Endodermal cell (in vitro differentiated cells): ENCODE measurements at regions not wholly inside any gene's neighbourhood (a gene's known extent, or its start where the extent isn't known, plus 50 kb on each side); places are given as distances from the start of the nearest gene placed in this dataset.

ENCODE experiments used
- DNase-seq: peaks from one replicate; pipeline ENCODE4 v3.0.0-alpha.2; 2017
- H3K27ac ChIP-seq: 2 replicates; pipeline ENCODE4 v1.5.1; 2013; ENCODE audit warnings: mild to moderate bottlenecking, low read depth, low read length, moderate library complexity
- H3K27me3 ChIP-seq: 2 replicates; pipeline ENCODE4 v1.6.1; 2013; ENCODE audit warnings: mild to moderate bottlenecking, low read length, moderate library complexity; ENCODE audit not compliant: insufficient read depth, control insufficient read depth, poor library complexity, severe bottlenecking
- H3K36me3 ChIP-seq: 2 replicates; pipeline ENCODE4 v1.7.0; 2013; ENCODE audit warnings: mild to moderate bottlenecking, low read length, moderate library complexity; ENCODE audit not compliant: control insufficient read depth, insufficient read depth
- H3K4me1 ChIP-seq: one replicate; pipeline ENCODE4 v1.7.0; 2013; ENCODE audit warnings: low read length; ENCODE audit not compliant: control insufficient read depth, insufficient read depth
- H3K4me3 ChIP-seq: 2 replicates; pipeline ENCODE4 v1.5.1; 2013; ENCODE audit warnings: mild to moderate bottlenecking, low read length, moderate library complexity
- H3K9ac ChIP-seq: 2 replicates; pipeline ENCODE4 v1.6.1; 2013; ENCODE audit warnings: mild to moderate bottlenecking, low read length, moderate library complexity; ENCODE audit not compliant: poor library complexity, severe bottlenecking; ENCODE audit errors: extremely low read depth
- H3K9me3 ChIP-seq: 2 replicates; pipeline ENCODE4 v1.6.1; 2013; ENCODE audit warnings: mild to moderate bottlenecking, low read length, moderate library complexity; ENCODE audit not compliant: control insufficient read depth
- H3K27ac Mint-ChIP-seq: 2 replicates; pipeline ENCODE4 v1.8.0; 2020; ENCODE audit warnings: mixed read lengths
- H3K27me3 Mint-ChIP-seq: 2 replicates; pipeline ENCODE4 v1.8.0; 2021; ENCODE audit warnings: mild to moderate bottlenecking, mixed read lengths; ENCODE audit not compliant: insufficient read depth
- H3K36me3 Mint-ChIP-seq: 2 replicates; pipeline ENCODE4 v1.8.0; 2020; ENCODE audit warnings: low read depth, mixed read lengths
- H3K4me1 Mint-ChIP-seq: 2 replicates; pipeline ENCODE4 v1.8.0; 2020; ENCODE audit warnings: mixed read lengths
- H3K4me3 Mint-ChIP-seq: 2 replicates; pipeline ENCODE4 v1.8.0; 2020; ENCODE audit warnings: mild to moderate bottlenecking, moderate library complexity, mixed read lengths
- H3K9me3 Mint-ChIP-seq: 2 replicates; pipeline ENCODE4 v1.8.0; 2020; ENCODE audit warnings: mild to moderate bottlenecking, mixed read lengths
- CTCF ChIP-seq: fragments of 200-600 bp; sonication (generic); conservative IDR thresholded peaks from 2 replicates; pipeline ENCODE4 v1.5.0; 2021; ENCODE audit warnings: antibody characterized with exemption, mild to moderate bottlenecking
- WGBS, 2 experiments: methylation state at CpG; one replicate each; pipeline versions ENCODE4 v1.1.5 to v1.1.7; 2013; ENCODE audit warnings: missing lambda C conversion rate in 2 of 2, mixed read lengths in 1 of 2; ENCODE audit not compliant: insufficient coverage in 1 of 2, insufficient read length in 1 of 2; 5-methylcytosine and 5-hydroxymethylcytosine counted together

GRCh38 chr10:3987143-3987974 is 202.3 kb upstream of the KLF6 start:
- no peak overlapping the region for H3K27ac Mint-ChIP-seq
- no peak for DNase-seq
- H3K4me1 Mint-ChIP-seq: no peaks in the 10 kb centered on the region
- H3K36me3 ChIP-seq: no peaks in the 10 kb centered on the region
- no peak overlapping the region for H3K9ac ChIP-seq
- peaks cover 16% of the 10 kb centered on the region for H3K9me3 ChIP-seq
- H3K4me3 Mint-ChIP-seq: no peak overlapping the region
- no peaks in the 10 kb centered on the region for H3K36me3 Mint-ChIP-seq
- H3K9me3 Mint-ChIP-seq: peaks cover 9% of the 10 kb centered on the region
- no peak overlapping the region for H3K27ac ChIP-seq
- no peak overlapping the region for H3K4me3 ChIP-seq
- H3K27me3 Mint-ChIP-seq: peaks cover 2% of the 10 kb centered on the region
- 92 to 94% methylated on average over 5 to 9 of the region's 9 CpGs for WGBS, 2 experiments
- H3K27me3 ChIP-seq: no peaks in the 10 kb centered on the region
- TF ChIP-seq CTCF: no peak
- H3K4me1 ChIP-seq: no peaks in the 10 kb centered on the region

- Mint-ChIP-seq H3K4me3 (no peak overlapping the region), H3K9me3 (peaks cover 10% of the 10 kb centered on the region), H3K4me1 (no peaks in the 10 kb centered on the region), H3K27ac (no peak overlapping the region), H3K36me3 (no peaks in the 10 kb centered on the region), H3K27me3 (peaks cover 2% of the 10 kb centered on the region)
- DNase-seq: no peak
- WGBS, 2 experiments: 94 to 99% methylated on average over 7 to 10 of the region's 10 CpGs
- Histone ChIP-seq H3K27me3 (no peaks in the 10 kb centered on the region), H3K4me3 (no peak overlapping the region), H3K27ac (no peak overlapping the region), H3K9ac (no peak overlapping the region), H3K4me1 (peaks cover 2% of the 10 kb centered on the region), H3K36me3 (no peaks in the 10 kb centered on the region), H3K9me3 (peaks cover 16% of the 10 kb centered on the region)
- no peak for TF ChIP-seq CTCF
These were observed 201.6 kb upstream of the KLF6 start for GRCh38 chr10:3986493-3987142.

GRCh38 chr10:3982746-3983442 is 197.9 kb upstream of the KLF6 start:
- H3K4me3 Mint-ChIP-seq: no peak overlapping the region
- Histone ChIP-seq H3K9me3 (peaks cover 16% of the 10 kb centered on the region), H3K4me1 (peaks cover 3% of the 10 kb centered on the region), H3K4me3 (no peak overlapping the region), H3K9ac (no peak overlapping the region), H3K27ac (no peak overlapping the region), H3K27me3 (no peaks in the 10 kb centered on the region), H3K36me3 (no peaks in the 10 kb centered on the region)
- H3K27me3 Mint-ChIP-seq: no peaks in the 10 kb centered on the region
- H3K36me3 Mint-ChIP-seq: no peaks in the 10 kb centered on the region
- no peak overlapping the region for H3K27ac Mint-ChIP-seq
- no peak for TF ChIP-seq CTCF
- no peaks in the 10 kb centered on the region for H3K4me1 Mint-ChIP-seq
- H3K9me3 Mint-ChIP-seq: peaks cover 10% of the 10 kb centered on the region
- no peak for DNase-seq
